Mesendoderm (in vitro differentiated cells): ENCODE measurements at regions not wholly inside any gene's neighbourhood (a gene's known extent, or its start where the extent isn't known, plus 50 kb on each side); places are given as distances from the start of the nearest gene placed in this dataset.

ENCODE experiments used
- DNase-seq: peaks from one replicate; pipeline ENCODE4 v3.0.0; 2013
- H2AK5ac ChIP-seq: 2 replicates; pipeline ENCODE4 v1.6.1; 2013; ENCODE audit warnings: low read length, inconsistent platforms
- H2BK120ac ChIP-seq: 2 replicates; pipeline ENCODE4 v1.6.1; 2013; ENCODE audit warnings: low read depth, mild to moderate bottlenecking, low read length, moderate library complexity, mixed read lengths
- H2BK15ac ChIP-seq: replicated peaks from 2 replicates; pipeline ENCODE4 v1.6.1; 2013; ENCODE audit warnings: low read depth, mild to moderate bottlenecking, moderate library complexity
- H2BK5ac ChIP-seq: 2 replicates; pipeline ENCODE4 v1.6.1; 2013; ENCODE audit warnings: low read length, inconsistent platforms
- H3K18ac ChIP-seq: 2 replicates; pipeline ENCODE4 v1.6.1; 2013; ENCODE audit warnings: mild to moderate bottlenecking, low read length, mixed read lengths
- H3K23ac ChIP-seq: one replicate; pipeline ENCODE4 v1.6.1; 2013; ENCODE audit warnings: low read length
- H3K27ac ChIP-seq: 2 replicates; pipeline ENCODE4 v1.5.1; 2013; ENCODE audit warnings: low read depth, mild to moderate bottlenecking, inconsistent platforms, low read length, moderate library complexity
- H3K27me3 ChIP-seq: 2 replicates; pipeline ENCODE4 v1.6.1; 2013; ENCODE audit warnings: low read length, control low read depth, mild to moderate bottlenecking, inconsistent platforms; ENCODE audit not compliant: insufficient read depth, poor library complexity
- H3K36me3 ChIP-seq: 2 replicates; pipeline ENCODE4 v1.6.1; 2013; ENCODE audit warnings: low read length, inconsistent platforms; ENCODE audit not compliant: control insufficient read depth, insufficient read depth
- H3K4ac ChIP-seq: one replicate; pipeline ENCODE4 v1.6.1; 2013; ENCODE audit warnings: low read depth, mild to moderate bottlenecking, low read length, moderate library complexity
- H3K4me1 ChIP-seq: 2 replicates; pipeline ENCODE4 v1.6.1; 2013; ENCODE audit warnings: low read depth, low read length, inconsistent platforms; ENCODE audit not compliant: control insufficient read depth
- H3K4me2 ChIP-seq: 2 replicates; pipeline ENCODE4 v1.6.1; 2013; ENCODE audit warnings: low read length
- H3K4me3 ChIP-seq: 2 replicates; pipeline ENCODE4 v1.5.1; 2013; ENCODE audit warnings: mild to moderate bottlenecking, low read length
- H3K56ac ChIP-seq: one replicate; pipeline ENCODE4 v1.6.1; 2013; ENCODE audit warnings: low read length
- H3K79me1 ChIP-seq: 2 replicates; pipeline ENCODE4 v1.6.1; 2013; ENCODE audit warnings: low read length, inconsistent platforms
- H3K79me2 ChIP-seq: 2 replicates; pipeline ENCODE4 v1.6.1; 2013; ENCODE audit warnings: mild to moderate bottlenecking, low read length; ENCODE audit not compliant: control insufficient read depth, insufficient read depth
- H3K9ac ChIP-seq: 2 replicates; pipeline ENCODE4 v1.6.1; 2013; ENCODE audit warnings: low read length, inconsistent platforms
- H4K5ac ChIP-seq: one replicate; pipeline ENCODE4 v1.6.1; 2013; ENCODE audit warnings: low read length
- H4K8ac ChIP-seq: one replicate; pipeline ENCODE4 v1.6.1; 2013; ENCODE audit warnings: low read depth, mild to moderate bottlenecking, control low read depth, low read length, moderate library complexity
- WGBS: extraction: QIAGEN DNeasy Blood & Tissue Kit; methylation state at CpG from one replicate; pipeline ENCODE4 v1.1.7; 2013; ENCODE audit warnings: low lambda C conversion rate, missing lambda C conversion rate; ENCODE audit not compliant: insufficient coverage; ENCODE audit errors: extremely low coverage; 5-methylcytosine and 5-hydroxymethylcytosine counted together

GRCh38 chr5:2172471-2172870 is 289.7 kb upstream of the IRX4 start:
- H2AK5ac ChIP-seq: no peak overlapping the region
- no peak overlapping the region for H4K5ac ChIP-seq
- WGBS: no CpG with 5 or more reads among the region's 5 CpGs
- no peaks in the 10 kb centered on the region for H3K79me2 ChIP-seq
- H3K4me1 ChIP-seq: no peaks in the 10 kb centered on the region
- H3K18ac ChIP-seq: no peak overlapping the region
- H3K23ac ChIP-seq: no peak overlapping the region
- H3K4me3 ChIP-seq: no peak overlapping the region
- no peaks in the 10 kb centered on the region for H3K79me1 ChIP-seq
- no peak overlapping the region for H3K4ac ChIP-seq
- H3K27me3 ChIP-seq: no peaks in the 10 kb centered on the region
- no peaks in the 10 kb centered on the region for H3K36me3 ChIP-seq
- no peak overlapping the region for H2BK15ac ChIP-seq
- H4K8ac ChIP-seq: no peak overlapping the region
- no peak overlapping the region for H2BK120ac ChIP-seq
- no peak overlapping the region for H3K56ac ChIP-seq
- no peak overlapping the region for H3K4me2 ChIP-seq
- H3K9ac ChIP-seq: no peak overlapping the region
- no peak overlapping the region for H2BK5ac ChIP-seq
- no peak overlapping the region for H3K27ac ChIP-seq
- DNase-seq: no peak

DNA sequence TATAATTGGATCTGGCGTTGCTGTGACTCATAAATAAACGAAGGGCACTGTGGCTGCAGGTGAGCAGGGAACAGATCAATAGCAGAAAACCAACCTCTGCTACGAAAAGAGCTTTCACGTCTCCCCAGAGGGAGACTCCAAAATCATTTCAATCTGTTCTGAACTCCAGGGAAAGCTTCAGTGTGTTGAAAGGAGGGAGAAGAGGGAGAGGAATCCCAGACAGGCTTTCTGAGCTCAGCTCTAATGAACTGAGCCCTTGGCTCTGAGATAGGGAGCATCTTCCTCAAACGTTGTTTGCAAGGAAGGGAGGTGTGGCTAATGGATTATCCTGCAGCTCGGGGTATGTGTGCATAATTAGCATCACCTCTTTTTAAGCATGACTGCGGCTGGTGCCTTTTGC is 288.0 kb upstream of the IRX4 start:
- no peak overlapping the region for H2BK15ac ChIP-seq
- no peak overlapping the region for H3K27ac ChIP-seq
- WGBS: no CpG with 5 or more reads among the region's 7 CpGs
- H3K4ac ChIP-seq: no peak overlapping the region
- no peaks in the 10 kb centered on the region for H3K27me3 ChIP-seq
- H4K8ac ChIP-seq: no peak overlapping the region
- no peak overlapping the region for H4K5ac ChIP-seq
- no peak overlapping the region for H3K9ac ChIP-seq
- no peak overlapping the region for H3K4me2 ChIP-seq
- no peaks in the 10 kb centered on the region for H3K79me1 ChIP-seq
- H2AK5ac ChIP-seq: no peak overlapping the region
- no peaks in the 10 kb centered on the region for H3K4me1 ChIP-seq
- no peak overlapping the region for H3K4me3 ChIP-seq
- no peak overlapping the region for H3K56ac ChIP-seq
- H2BK5ac ChIP-seq: no peak overlapping the region
- no peaks in the 10 kb centered on the region for H3K36me3 ChIP-seq
- H3K18ac ChIP-seq: no peak overlapping the region
- no peak overlapping the region for H2BK120ac ChIP-seq
- H3K79me2 ChIP-seq: no peaks in the 10 kb centered on the region
- no peak for DNase-seq
- no peak overlapping the region for H3K23ac ChIP-seq

DNA sequence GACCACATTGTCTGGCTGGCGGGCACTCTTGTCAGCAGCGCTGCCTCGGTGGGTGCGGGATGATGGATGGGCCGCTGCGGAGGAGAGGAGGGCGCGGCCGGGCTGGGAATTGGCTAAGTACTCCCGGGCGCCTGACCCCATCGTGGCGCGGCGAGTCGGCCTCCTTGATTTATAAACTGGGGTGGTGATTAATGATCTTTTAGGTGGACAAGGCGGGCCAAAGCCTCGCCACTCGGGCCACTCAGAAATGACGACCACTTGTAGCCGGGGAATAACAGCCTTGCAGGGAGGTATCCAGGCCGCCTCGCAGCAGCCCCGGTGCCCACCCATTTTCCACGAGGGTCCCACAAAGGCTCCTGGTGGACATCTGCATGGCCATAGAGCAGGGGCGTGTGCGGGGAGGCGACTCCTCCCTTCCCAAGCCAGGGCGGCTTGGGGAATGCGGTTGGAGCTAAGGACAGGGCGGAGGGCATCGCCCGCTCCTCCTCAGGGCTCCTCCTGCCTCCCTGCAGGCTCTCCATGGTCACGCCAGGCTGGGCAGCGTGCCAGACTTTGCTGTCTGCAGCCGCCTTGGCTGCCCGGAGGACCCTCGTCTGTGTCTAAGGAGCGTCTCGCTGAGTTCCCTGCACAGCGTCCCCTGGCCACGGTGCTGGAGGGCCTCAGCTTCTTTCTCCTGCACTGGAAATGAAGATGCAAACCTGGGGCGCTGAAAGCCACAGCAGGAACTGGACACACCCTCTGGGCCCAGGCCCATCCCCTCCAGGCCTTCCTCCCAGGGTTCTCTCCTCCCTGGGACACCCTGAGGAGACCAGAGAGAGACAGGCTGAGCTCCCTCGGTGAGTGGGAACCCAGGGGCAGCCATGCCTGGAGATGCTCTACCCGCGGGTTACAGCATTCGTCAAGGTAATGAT is 287.4 kb upstream of the IRX4 start:
- Histone ChIP-seq H3K36me3 (no peaks in the 10 kb centered on the region), H3K4me1 (no peaks in the 10 kb centered on the region), H3K4me2 (no peak overlapping the region), H4K8ac (no peak overlapping the region), H2BK5ac (no peak overlapping the region), H3K56ac (no peak overlapping the region), H2BK15ac (no peak overlapping the region), H3K27me3 (no peaks in the 10 kb centered on the region), H3K79me1 (no peaks in the 10 kb centered on the region), H4K5ac (no peak overlapping the region), H3K18ac (no peak overlapping the region), H3K9ac (no peak overlapping the region), H3K4ac (no peak overlapping the region), H2BK120ac (no peak overlapping the region), H3K23ac (no peak overlapping the region), H3K27ac (no peak overlapping the region), H3K4me3 (no peak overlapping the region), H3K79me2 (no peaks in the 10 kb centered on the region), H2AK5ac (no peak overlapping the region)
- no CpG with 5 or more reads among the region's 47 CpGs for WGBS
- DNase-seq: no peak

GRCh38 chr5:2169430-2169808 is 286.7 kb upstream of the IRX4 start:
- Histone ChIP-seq H3K4me2 (no peak overlapping the region), H3K18ac (no peak overlapping the region), H3K27ac (no peak overlapping the region), H4K5ac (no peak overlapping the region), H2BK120ac (no peak overlapping the region), H2AK5ac (no peak overlapping the region), H3K56ac (no peak overlapping the region), H4K8ac (no peak overlapping the region), H3K36me3 (no peaks in the 10 kb centered on the region), H3K79me1 (no peaks in the 10 kb centered on the region), H3K23ac (no peak overlapping the region), H2BK5ac (no peak overlapping the region), H3K79me2 (no peaks in the 10 kb centered on the region), H3K27me3 (no peaks in the 10 kb centered on the region), H3K4me3 (no peak overlapping the region), H3K4me1 (no peaks in the 10 kb centered on the region), H3K9ac (no peak overlapping the region), H3K4ac (no peak overlapping the region), H2BK15ac (no peak overlapping the region)
- no CpG with 5 or more reads among the region's 10 CpGs for WGBS
- no peak for DNase-seq

DNA sequence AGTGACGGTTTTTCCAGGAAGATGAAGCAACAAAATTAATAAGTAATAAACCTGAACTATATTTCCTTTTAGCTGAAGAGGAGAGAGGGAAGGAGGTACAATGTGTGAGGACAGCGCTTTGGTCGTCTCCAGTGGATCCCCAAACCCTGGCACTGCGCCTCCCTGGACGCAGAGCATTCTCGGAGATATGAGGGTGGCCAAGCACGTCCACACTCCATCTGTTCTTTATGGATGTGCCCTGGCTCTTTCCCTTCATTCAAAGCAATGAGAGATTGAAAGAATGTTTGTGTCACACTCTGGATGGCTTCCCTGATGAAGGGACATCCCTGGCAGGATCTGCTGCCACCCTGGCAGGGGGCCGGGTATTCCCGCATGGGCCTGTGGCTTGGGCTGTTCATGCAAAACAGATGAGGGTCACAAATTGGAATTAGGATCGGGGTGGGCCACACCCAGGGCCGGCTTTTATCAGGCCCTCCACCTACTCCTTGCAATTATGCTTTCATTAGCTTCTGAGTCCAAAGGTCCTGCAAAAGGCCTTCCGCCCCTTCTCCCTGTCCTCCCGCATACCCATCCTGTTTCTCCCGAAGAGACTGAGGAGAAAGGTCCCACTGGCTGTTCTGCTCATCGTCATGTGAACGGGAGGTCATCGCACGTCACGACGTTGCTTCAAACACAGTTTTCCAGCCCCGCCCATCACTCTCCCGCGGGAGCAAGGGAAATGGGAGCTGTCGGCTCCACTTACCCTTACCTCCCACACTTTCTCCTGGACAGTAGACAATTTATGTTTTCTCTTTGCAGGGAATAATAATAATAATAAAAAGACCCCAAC is 286.1 kb upstream of the IRX4 start:
- no peaks in the 10 kb centered on the region for H3K36me3 ChIP-seq
- H3K4me3 ChIP-seq: no peak overlapping the region
- H2BK120ac ChIP-seq: no peak overlapping the region
- no peak overlapping the region for H4K8ac ChIP-seq
- H3K9ac ChIP-seq: no peak overlapping the region
- no peak overlapping the region for H2BK5ac ChIP-seq
- no peak overlapping the region for H3K27ac ChIP-seq
- H3K79me1 ChIP-seq: no peaks in the 10 kb centered on the region
- no peak overlapping the region for H3K4me2 ChIP-seq
- H3K4me1 ChIP-seq: no peaks in the 10 kb centered on the region
- H2BK15ac ChIP-seq: no peak overlapping the region
- H3K18ac ChIP-seq: no peak overlapping the region
- no peak overlapping the region for H4K5ac ChIP-seq
- no peak overlapping the region for H2AK5ac ChIP-seq
- no peak overlapping the region for H3K56ac ChIP-seq
- H3K79me2 ChIP-seq: no peaks in the 10 kb centered on the region
- H3K27me3 ChIP-seq: no peaks in the 10 kb centered on the region
- no peak overlapping the region for H3K23ac ChIP-seq
- no peak overlapping the region for H3K4ac ChIP-seq
- no peak for DNase-seq
- WGBS: no CpG with 5 or more reads among the region's 24 CpGs
